ENCODE measurements at regions not wholly inside any gene's neighbourhood (a gene's known extent, or its start where the extent isn't known, plus 50 kb on each side); places are given as distances from the start of the nearest gene placed in this dataset.

DNA sequence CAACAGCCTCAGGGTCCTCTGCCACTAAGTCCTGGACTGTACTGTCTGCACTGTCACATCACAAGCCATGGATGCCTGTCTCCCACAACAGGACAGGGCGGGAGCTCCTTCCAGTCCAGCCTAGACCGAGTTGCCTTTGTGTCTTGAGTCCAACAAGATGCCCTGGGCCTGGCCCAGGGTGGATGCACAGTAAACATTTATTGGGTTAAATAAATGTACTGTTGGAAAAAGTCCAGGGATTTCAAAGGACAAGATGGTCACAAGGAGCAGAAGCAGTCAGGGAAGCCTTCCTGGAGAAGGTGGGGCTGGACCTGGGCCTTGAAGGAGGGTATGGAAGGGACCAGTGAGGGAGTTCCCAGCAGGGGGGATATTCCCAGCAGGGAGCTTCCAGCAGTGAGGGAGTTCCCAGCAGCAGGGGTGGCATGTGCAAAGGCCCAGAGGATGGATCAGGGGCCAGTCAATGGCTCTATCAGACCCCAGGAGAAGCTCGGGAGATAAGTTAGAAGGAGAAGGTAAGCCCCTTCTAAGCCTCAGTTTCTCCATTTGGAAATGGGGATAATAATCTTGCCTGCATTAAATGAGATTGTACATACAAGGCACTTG is 72.7 kb upstream of the NEURL1B start:
- CTCF ChIA-PET, result no interaction called here
- H3K27ac ChIP-seq (ENCODE audit: low read length), result no peak overlapping the region
- no peaks in the 10 kb centered on the region for H3K4me1 ChIP-seq (ENCODE audit: control insufficient read depth, insufficient read depth, low read length)
- no peaks in the 10 kb centered on the region for H3K9me3 ChIP-seq (ENCODE audit: control insufficient read depth, insufficient read depth, low read depth, low read length)
- POLR2A ChIA-PET, result no interaction called here
- in situ Hi-C loops (cut with HindIII; ENCODE audit: low pct_unique_long_range_greater_than_20kb, low sequenced_read_pairs), result no loop called here
- no peaks in the 10 kb centered on the region for H3K36me3 ChIP-seq (ENCODE audit: control insufficient read depth, insufficient read depth, low read length)
- no TSS peak for BruUV-seq (replicated peaks)
- ATAC-seq, result no peak
- no peak overlapping the region for H3K4me3 ChIP-seq (ENCODE audit: low read depth in 2 of 2, low read length in 2 of 2)
- H3K27me3 ChIP-seq (ENCODE audit: control insufficient read depth, insufficient read depth, low read length), result no peaks in the 10 kb centered on the region
- intact Hi-C loops (cut with micrococcal nuclease; ENCODE audit: unreplicated experiment), result no loop called here
- no peak for DNase-seq (ENCODE audit: low read depth, low spot score)
- TF ChIP-seq SIN3A (IDR thresholded peaks at IDR 0.05; ENCODE audit: borderline replicate concordance, insufficient read depth, low read depth, low read length), result no peak
- TF ChIP-seq TCF7L2 (IDR thresholded peaks at IDR 0.05; ENCODE audit: low read depth, low read length), result no peak
- TF ChIP-seq, protein P1, sequence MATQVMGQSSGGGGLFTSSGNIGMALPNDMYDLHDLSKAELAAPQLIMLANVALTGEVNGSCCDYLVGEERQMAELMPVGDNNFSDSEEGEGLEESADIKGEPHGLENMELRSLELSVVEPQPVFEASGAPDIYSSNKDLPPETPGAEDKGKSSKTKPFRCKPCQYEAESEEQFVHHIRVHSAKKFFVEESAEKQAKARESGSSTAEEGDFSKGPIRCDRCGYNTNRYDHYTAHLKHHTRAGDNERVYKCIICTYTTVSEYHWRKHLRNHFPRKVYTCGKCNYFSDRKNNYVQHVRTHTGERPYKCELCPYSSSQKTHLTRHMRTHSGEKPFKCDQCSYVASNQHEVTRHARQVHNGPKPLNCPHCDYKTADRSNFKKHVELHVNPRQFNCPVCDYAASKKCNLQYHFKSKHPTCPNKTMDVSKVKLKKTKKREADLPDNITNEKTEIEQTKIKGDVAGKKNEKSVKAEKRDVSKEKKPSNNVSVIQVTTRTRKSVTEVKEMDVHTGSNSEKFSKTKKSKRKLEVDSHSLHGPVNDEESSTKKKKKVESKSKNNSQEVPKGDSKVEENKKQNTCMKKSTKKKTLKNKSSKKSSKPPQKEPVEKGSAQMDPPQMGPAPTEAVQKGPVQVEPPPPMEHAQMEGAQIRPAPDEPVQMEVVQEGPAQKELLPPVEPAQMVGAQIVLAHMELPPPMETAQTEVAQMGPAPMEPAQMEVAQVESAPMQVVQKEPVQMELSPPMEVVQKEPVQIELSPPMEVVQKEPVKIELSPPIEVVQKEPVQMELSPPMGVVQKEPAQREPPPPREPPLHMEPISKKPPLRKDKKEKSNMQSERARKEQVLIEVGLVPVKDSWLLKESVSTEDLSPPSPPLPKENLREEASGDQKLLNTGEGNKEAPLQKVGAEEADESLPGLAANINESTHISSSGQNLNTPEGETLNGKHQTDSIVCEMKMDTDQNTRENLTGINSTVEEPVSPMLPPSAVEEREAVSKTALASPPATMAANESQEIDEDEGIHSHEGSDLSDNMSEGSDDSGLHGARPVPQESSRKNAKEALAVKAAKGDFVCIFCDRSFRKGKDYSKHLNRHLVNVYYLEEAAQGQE (IDR thresholded peaks at IDR 0.05; ENCODE audit: insufficient read depth in 1 of 2, low read depth in 2 of 2, low read length in 1 of 2), result no peak
- TF ChIP-seq, protein P2, sequence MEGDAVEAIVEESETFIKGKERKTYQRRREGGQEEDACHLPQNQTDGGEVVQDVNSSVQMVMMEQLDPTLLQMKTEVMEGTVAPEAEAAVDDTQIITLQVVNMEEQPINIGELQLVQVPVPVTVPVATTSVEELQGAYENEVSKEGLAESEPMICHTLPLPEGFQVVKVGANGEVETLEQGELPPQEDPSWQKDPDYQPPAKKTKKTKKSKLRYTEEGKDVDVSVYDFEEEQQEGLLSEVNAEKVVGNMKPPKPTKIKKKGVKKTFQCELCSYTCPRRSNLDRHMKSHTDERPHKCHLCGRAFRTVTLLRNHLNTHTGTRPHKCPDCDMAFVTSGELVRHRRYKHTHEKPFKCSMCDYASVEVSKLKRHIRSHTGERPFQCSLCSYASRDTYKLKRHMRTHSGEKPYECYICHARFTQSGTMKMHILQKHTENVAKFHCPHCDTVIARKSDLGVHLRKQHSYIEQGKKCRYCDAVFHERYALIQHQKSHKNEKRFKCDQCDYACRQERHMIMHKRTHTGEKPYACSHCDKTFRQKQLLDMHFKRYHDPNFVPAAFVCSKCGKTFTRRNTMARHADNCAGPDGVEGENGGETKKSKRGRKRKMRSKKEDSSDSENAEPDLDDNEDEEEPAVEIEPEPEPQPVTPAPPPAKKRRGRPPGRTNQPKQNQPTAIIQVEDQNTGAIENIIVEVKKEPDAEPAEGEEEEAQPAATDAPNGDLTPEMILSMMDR (IDR thresholded peaks at IDR 0.05), result no peak
- TF ChIP-seq POLR2AphosphoS5 (IDR thresholded peaks at IDR 0.05; ENCODE audit: low read depth, low read length), result no peak

DNA sequence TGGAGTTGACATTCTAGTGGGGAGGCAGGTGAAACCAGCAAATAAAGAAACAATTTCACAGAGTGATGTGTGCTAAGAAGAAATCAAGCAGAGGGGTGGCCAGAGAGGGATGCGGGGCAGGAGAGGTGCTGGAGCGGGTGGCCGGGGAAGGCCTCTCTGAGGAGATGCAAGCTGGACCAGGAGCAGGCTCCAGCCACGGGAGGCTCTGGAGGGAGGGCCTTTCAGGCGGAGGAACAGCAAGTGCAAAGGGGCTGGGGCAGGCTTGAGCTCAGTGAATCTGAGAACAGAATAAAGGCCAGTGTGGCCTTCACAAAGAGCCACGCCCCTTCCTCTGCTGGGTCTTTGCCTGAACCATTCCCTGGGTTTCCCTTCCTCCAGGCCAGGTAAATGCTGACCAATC is 73.2 kb upstream of the NEURL1B start:
- in situ Hi-C loops (cut with HindIII; ENCODE audit: low pct_unique_long_range_greater_than_20kb, low sequenced_read_pairs), result no loop called here
- no peak for DNase-seq (ENCODE audit: low read depth, low spot score)
- intact Hi-C loops (cut with micrococcal nuclease; ENCODE audit: unreplicated experiment), result no loop called here
- CTCF ChIA-PET, result interaction anchor here (0.9 kb wide), 1 partner anchor 129 kb away, joined by 3 read pairs; no protein-coding TSS in a partner anchor
- Histone ChIP-seq H3K4me3 (ENCODE audit: low read depth in 2 of 2, low read length in 2 of 2) (no peak overlapping the region), H3K4me1 (ENCODE audit: control insufficient read depth, insufficient read depth, low read length) (no peaks in the 10 kb centered on the region), H3K27ac (ENCODE audit: low read length) (no peak overlapping the region), H3K36me3 (ENCODE audit: control insufficient read depth, insufficient read depth, low read length) (no peaks in the 10 kb centered on the region), H3K27me3 (ENCODE audit: control insufficient read depth, insufficient read depth, low read length) (no peaks in the 10 kb centered on the region), H3K9me3 (ENCODE audit: control insufficient read depth, insufficient read depth, low read depth, low read length) (no peaks in the 10 kb centered on the region)
- ATAC-seq, result no peak
- no TSS peak for BruUV-seq (replicated peaks)
- TF ChIP-seq, protein P2 (IDR thresholded peaks at IDR 0.05), result no peak
- no peak for TF ChIP-seq POLR2AphosphoS5 (IDR thresholded peaks at IDR 0.05; ENCODE audit: low read depth, low read length)
- POLR2A ChIA-PET, result no interaction called here

Measured in Panc1 (cell line).